ENCODE measurements at regions not wholly inside any gene's neighbourhood (a gene's known extent, or its start where the extent isn't known, plus 50 kb on each side); places are given as distances from the start of the nearest gene placed in this dataset.

- no peak for TF ChIP-seq POLR2AphosphoS5 (IDR thresholded peaks at IDR 0.05)
- no peak for TF ChIP-seq CTCF (IDR thresholded peaks at IDR 0.05)
- TF ChIP-seq POLR2A (IDR thresholded peaks at IDR 0.05): no peak
Measured at GRCh38 chr13:75115171-75115570, 366.8 kb downstream of the TBC1D4 start.

All from gastroesophageal sphincter (tissue), 3 donors.